Neural progenitor cell (in vitro differentiated cells): ENCODE measurements at regions not wholly inside any gene's neighbourhood (a gene's known extent, or its start where the extent isn't known, plus 50 kb on each side); places are given as distances from the start of the nearest gene placed in this dataset.

Experiments used
- EZH2 ChIP-seq: fragments of 200-600 bp; sonication (generic); IDR thresholded peaks from 2 replicates; pipeline ENCODE4 v1.6.1; 2017; ENCODE audit warnings: antibody characterized with exemption, mild to moderate bottlenecking, moderate library complexity
- TF ChIP-seq, protein P1 (sequence below): fragments of 200-600 bp; sonication (generic); IDR thresholded peaks from 2 replicates; pipeline ENCODE4 v1.5.1; 2017; ENCODE audit warnings: antibody characterized with exemption, mild to moderate bottlenecking

DNA sequence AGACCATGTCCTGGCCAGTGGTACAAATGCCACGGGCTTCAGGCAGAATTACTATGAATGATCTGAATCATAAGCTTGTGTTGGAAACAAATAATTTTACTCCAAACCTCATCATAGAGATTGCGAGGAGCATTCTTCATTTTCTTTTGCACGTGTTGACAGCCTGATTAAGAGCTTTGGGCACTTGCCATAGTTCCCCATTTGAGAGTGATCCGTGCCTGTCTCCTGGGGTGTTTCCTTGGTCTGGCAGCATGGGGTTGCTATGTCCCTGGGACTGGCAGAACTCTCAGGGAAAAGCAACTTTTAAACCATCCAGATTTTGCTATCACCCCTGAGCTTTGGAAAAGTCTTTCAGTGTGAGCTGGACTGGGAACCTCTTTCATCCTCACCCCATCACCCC, 54.3 kb upstream of the KCNJ6 start:
- TF ChIP-seq, protein P1, sequence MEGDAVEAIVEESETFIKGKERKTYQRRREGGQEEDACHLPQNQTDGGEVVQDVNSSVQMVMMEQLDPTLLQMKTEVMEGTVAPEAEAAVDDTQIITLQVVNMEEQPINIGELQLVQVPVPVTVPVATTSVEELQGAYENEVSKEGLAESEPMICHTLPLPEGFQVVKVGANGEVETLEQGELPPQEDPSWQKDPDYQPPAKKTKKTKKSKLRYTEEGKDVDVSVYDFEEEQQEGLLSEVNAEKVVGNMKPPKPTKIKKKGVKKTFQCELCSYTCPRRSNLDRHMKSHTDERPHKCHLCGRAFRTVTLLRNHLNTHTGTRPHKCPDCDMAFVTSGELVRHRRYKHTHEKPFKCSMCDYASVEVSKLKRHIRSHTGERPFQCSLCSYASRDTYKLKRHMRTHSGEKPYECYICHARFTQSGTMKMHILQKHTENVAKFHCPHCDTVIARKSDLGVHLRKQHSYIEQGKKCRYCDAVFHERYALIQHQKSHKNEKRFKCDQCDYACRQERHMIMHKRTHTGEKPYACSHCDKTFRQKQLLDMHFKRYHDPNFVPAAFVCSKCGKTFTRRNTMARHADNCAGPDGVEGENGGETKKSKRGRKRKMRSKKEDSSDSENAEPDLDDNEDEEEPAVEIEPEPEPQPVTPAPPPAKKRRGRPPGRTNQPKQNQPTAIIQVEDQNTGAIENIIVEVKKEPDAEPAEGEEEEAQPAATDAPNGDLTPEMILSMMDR: no peak
- no peak for TF ChIP-seq EZH2
